ENCODE measurements at regions not wholly inside any gene's neighbourhood (a gene's known extent, or its start where the extent isn't known, plus 50 kb on each side); places are given as distances from the start of the nearest gene placed in this dataset.

DNA sequence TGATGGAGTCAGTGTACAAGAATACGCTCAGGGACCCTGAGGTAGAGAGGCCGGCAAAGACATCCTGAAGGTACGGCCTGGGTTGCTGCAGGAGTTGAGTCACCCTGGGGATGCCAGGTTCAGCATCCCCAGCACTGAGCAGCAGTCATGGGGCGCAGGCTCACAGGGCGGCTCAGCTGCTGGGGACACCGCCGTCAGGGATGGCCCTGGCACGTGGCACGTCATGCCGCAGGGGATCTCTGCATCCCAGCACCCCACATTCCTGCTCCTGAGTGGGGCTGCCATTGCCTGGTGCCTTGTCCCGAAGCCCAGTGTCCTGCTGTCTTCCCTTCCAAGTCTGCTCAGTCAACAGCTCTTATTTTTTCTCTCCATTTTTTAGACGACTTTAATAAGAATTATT, 168.7 kb upstream of the NTM start:
- no peaks in the 10 kb centered on the region for H3K27me3 ChIP-seq (ENCODE audit: insufficient read depth, low read length, poor library complexity)
- ATAC-seq (ENCODE audit: insufficient read depth, low read depth), result no peak
- TF ChIP-seq EZH2 (IDR thresholded peaks at IDR 0.05; ENCODE audit: borderline replicate concordance, low read depth, low read length, severe bottlenecking) (no peak), CTCF (IDR thresholded peaks at IDR 0.05; ENCODE audit: borderline replicate concordance, extremely low read depth, low read length, poor library complexity, severe bottlenecking) (no peak)

DNA sequence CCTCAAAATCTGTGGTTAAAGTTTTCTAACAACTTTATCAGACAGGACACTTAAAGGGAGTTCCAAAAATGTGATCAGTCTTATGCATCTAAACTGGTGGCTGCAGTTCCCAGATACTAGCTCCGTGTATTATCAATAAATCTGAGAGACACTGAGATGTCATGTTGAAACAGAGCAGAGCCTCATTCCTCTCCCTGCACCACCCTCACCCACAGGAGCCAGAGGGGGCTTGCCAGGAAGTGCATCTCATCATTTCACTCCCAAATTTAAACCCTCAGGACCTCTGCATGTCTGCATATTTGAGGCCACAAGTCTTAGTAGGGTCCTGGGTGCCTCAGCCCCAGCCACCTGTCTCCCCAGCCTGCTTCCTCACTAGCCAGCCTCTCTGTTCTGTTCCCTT, 167.4 kb upstream of the NTM start:
- H4K20me1 ChIP-seq (ENCODE audit: insufficient read depth, low read length), result no peaks in the 10 kb centered on the region
- H3K27ac ChIP-seq (ENCODE audit: low read length), result no peak overlapping the region
- H3K9me3 ChIP-seq (ENCODE audit: insufficient read depth, low read length, severe bottlenecking), result no peaks in the 10 kb centered on the region
- no peak overlapping the region for H3K9ac ChIP-seq (ENCODE audit: low read depth, low read length)
- no peaks in the 10 kb centered on the region for H3K27me3 ChIP-seq (ENCODE audit: insufficient read depth, low read length, poor library complexity)
- no peaks in the 10 kb centered on the region for H3K79me2 ChIP-seq (ENCODE audit: insufficient read depth, low read length)
- H3K4me1 ChIP-seq (ENCODE audit: insufficient read depth, low read length), result no peaks in the 10 kb centered on the region
- ATAC-seq (ENCODE audit: insufficient read depth, low read depth), result no peak
- no peak overlapping the region for H3K4me2 ChIP-seq (ENCODE audit: insufficient read depth, low read length)
- H2AFZ ChIP-seq (ENCODE audit: low read depth, low read length), result no peak overlapping the region
- H3K36me3 ChIP-seq (ENCODE audit: insufficient read depth, low read length), result no peaks in the 10 kb centered on the region
- TF ChIP-seq CTCF (IDR thresholded peaks at IDR 0.05; ENCODE audit: borderline replicate concordance, extremely low read depth, low read length, poor library complexity, severe bottlenecking) (no peak), EZH2 (IDR thresholded peaks at IDR 0.05; ENCODE audit: borderline replicate concordance, low read depth, low read length, severe bottlenecking) (no peak)
- no peak overlapping the region for H3K4me3 ChIP-seq (ENCODE audit: low read depth in 1 of 2, low read length in 2 of 2)
- DNase-seq, result no peak

More for the DNA sequence above, 168.7 kb upstream of the NTM start:
- Histone ChIP-seq H3K9me3 (ENCODE audit: insufficient read depth, low read length, severe bottlenecking) (no peaks in the 10 kb centered on the region), H3K9ac (ENCODE audit: low read depth, low read length) (no peak overlapping the region), H3K4me2 (ENCODE audit: insufficient read depth, low read length) (no peak overlapping the region), H3K4me1 (ENCODE audit: insufficient read depth, low read length) (no peaks in the 10 kb centered on the region), H2AFZ (ENCODE audit: low read depth, low read length) (no peak overlapping the region), H3K4me3 (ENCODE audit: low read depth in 1 of 2, low read length in 2 of 2) (no peak overlapping the region), H4K20me1 (ENCODE audit: insufficient read depth, low read length) (no peaks in the 10 kb centered on the region), H3K79me2 (ENCODE audit: insufficient read depth, low read length) (no peaks in the 10 kb centered on the region), H3K27ac (ENCODE audit: low read length) (no peak overlapping the region), H3K36me3 (ENCODE audit: insufficient read depth, low read length) (no peaks in the 10 kb centered on the region)
- DNase-seq, result no peak

GRCh38 chr11:131204282-131204681, 166.1 kb upstream of the NTM start:
- H3K27ac ChIP-seq (ENCODE audit: low read length), result no peak overlapping the region
- no peak for DNase-seq
- H3K9ac ChIP-seq (ENCODE audit: low read depth, low read length), result no peak overlapping the region
- no peaks in the 10 kb centered on the region for H4K20me1 ChIP-seq (ENCODE audit: insufficient read depth, low read length)
- H3K9me3 ChIP-seq (ENCODE audit: insufficient read depth, low read length, severe bottlenecking), result no peaks in the 10 kb centered on the region
- TF ChIP-seq EZH2 (IDR thresholded peaks at IDR 0.05; ENCODE audit: borderline replicate concordance, low read depth, low read length, severe bottlenecking), result no peak
- TF ChIP-seq CTCF (IDR thresholded peaks at IDR 0.05; ENCODE audit: borderline replicate concordance, extremely low read depth, low read length, poor library complexity, severe bottlenecking), result no peak
- H3K79me2 ChIP-seq (ENCODE audit: insufficient read depth, low read length), result no peaks in the 10 kb centered on the region
- no peak for ATAC-seq (ENCODE audit: insufficient read depth, low read depth)
- H3K4me3 ChIP-seq (ENCODE audit: low read depth in 1 of 2, low read length in 2 of 2), result no peak overlapping the region
- H3K27me3 ChIP-seq (ENCODE audit: insufficient read depth, low read length, poor library complexity), result no peaks in the 10 kb centered on the region
- H2AFZ ChIP-seq (ENCODE audit: low read depth, low read length), result no peak overlapping the region
- no peak overlapping the region for H3K4me2 ChIP-seq (ENCODE audit: insufficient read depth, low read length)
- no peaks in the 10 kb centered on the region for H3K4me1 ChIP-seq (ENCODE audit: insufficient read depth, low read length)
- no peaks in the 10 kb centered on the region for H3K36me3 ChIP-seq (ENCODE audit: insufficient read depth, low read length)
